Suprapubic skin (tissue), 3 donors: ENCODE measurements at regions not wholly inside any gene's neighbourhood (a gene's known extent, or its start where the extent isn't known, plus 50 kb on each side); places are given as distances from the start of the nearest gene placed in this dataset.

Source experiments
- CTCF ChIP-seq, 2 donors: fragments of 200-600 bp in 1 of 2; fragments of 450-650 bp in 1 of 2; sonication (generic) in 1 of 2; IDR thresholded peaks; one replicate each; pipeline ENCODE4 v1.5.1; 2016 to 2019; ENCODE audit warnings: antibody characterized with exemption in 2 of 2, mild to moderate bottlenecking in 1 of 2, moderate library complexity in 1 of 2
- EP300 ChIP-seq: sonication (generic); formaldehyde crosslinking; IDR thresholded peaks from one replicate; pipeline ENCODE4 v1.6.1; 2017; ENCODE audit warnings: antibody characterized with exemption
- POLR2A ChIP-seq, 2 donors: fragments of 450-650 bp; IDR thresholded peaks; one replicate each; pipeline ENCODE4 v1.6.1; 2017; ENCODE audit warnings: antibody characterized with exemption in 2 of 2, mild to moderate bottlenecking in 2 of 2, moderate library complexity in 2 of 2

GRCh38 chr18:1253827-1254226 lies 349.2 kb downstream of the ADCYAP1 start:
- TF ChIP-seq CTCF (IDR thresholded peaks at IDR 0.05) (no peak), POLR2A (IDR thresholded peaks at IDR 0.05) (no peak), EP300 (no peak)
